HCT116 (cell line): ENCODE measurements at regions not wholly inside any gene's neighbourhood (a gene's known extent, or its start where the extent isn't known, plus 50 kb on each side); places are given as distances from the start of the nearest gene placed in this dataset.

ENCODE experiments used
- ATAC-seq: fragments of 200-7000 bp; cut with Tn5 transposase; 2 replicates; pipeline ENCODE4 v1.9.1; 2020; ENCODE audit warnings: mild to moderate bottlenecking, moderate library complexity
- BruUV-seq: library from RNA; stranded (reverse); fragments of 400-500 nt; replicated peaks from 2 replicates; lab custom pipeline; 2021; lab: Mats Ljungman, UMichigan
- CTCF ChIA-PET: fragments of 300-600 bp; sonication (Branson Sonifier 250); formaldehyde crosslinking; loops from one replicate; lab custom pipeline; 2021; ENCODE audit warnings: antibody characterized with exemption; lab: Charles Lee
- POLR2A ChIA-PET: fragments of 300-600, 350-600 bp; sonication (Branson Sonifier 250); formaldehyde crosslinking; loops from one replicate; lab custom pipeline; 2021; ENCODE audit warnings: antibody characterized with exemption; lab: Charles Lee
- RAD21 ChIA-PET, 2 experiments: fragments of 300-600 bp; sonication (Branson Sonifier 250); formaldehyde crosslinking; loops; one replicate each; lab custom pipeline; 2023; ENCODE audit warnings: low total read pairs in 2 of 2; ENCODE audit not compliant: uncharacterized antibody in 2 of 2, unreplicated experiment in 2 of 2, low non-redundant PET in 1 of 2; lab: Charles Lee
- DNase-seq: peaks from one replicate; pipeline ENCODE4 v3.0.0-alpha.2; 2010; ENCODE audit warnings: low read depth, low spot score
- H2AFZ ChIP-seq: fragments of 200-600 bp; shearing (Covaris generic), sonication (generic); 2 replicates; pipeline ENCODE4 v1.6.1; 2017; ENCODE audit warnings: low read depth, mixed run types, mixed read lengths, antibody characterized with exemption, low read length; ENCODE audit not compliant: poor library complexity, severe bottlenecking
- H3K27ac ChIP-seq: 2 replicates; pipeline ENCODE4 v1.5.1; 2012; ENCODE audit warnings: low read depth, low read length
- H3K27me3 ChIP-seq: fragments of 200-600 bp; sonication (generic); 2 replicates; pipeline ENCODE4 v1.6.1; 2016; ENCODE audit warnings: mixed run types, low read length, mixed read lengths; ENCODE audit not compliant: insufficient read depth
- H3K36me3 ChIP-seq, 2 experiments: fragments of 200-500 bp in 1 of 2; fragments of 200-600 bp in 1 of 2; sonication (Bioruptor generic) in 1 of 2; sonication (generic) in 1 of 2; 2 replicates each; pipeline versions ENCODE4 v1.5.1 to v1.6.1; 2014 to 2016; ENCODE audit warnings: low read length in 2 of 2, inconsistent platforms in 1 of 2, mixed read lengths in 1 of 2, mixed run types in 1 of 2; ENCODE audit not compliant: insufficient read depth in 2 of 2, control insufficient read depth in 1 of 2
- H3K4me1 ChIP-seq, 2 experiments: fragments of 200-600 bp in 1 of 2; sonication (generic) in 1 of 2; 2 replicates each; pipeline versions ENCODE4 v1.5.1 to v1.6.1; 2012 to 2017; ENCODE audit warnings: low read length in 2 of 2, inconsistent platforms in 1 of 2, mild to moderate bottlenecking in 1 of 2, mixed read lengths in 1 of 2, mixed run types in 1 of 2, moderate library complexity in 1 of 2; ENCODE audit not compliant: insufficient read depth in 2 of 2, control insufficient read depth in 1 of 2
- H3K4me2 ChIP-seq: fragments of 200-600 bp; sonication (generic); 2 replicates; pipeline ENCODE4 v1.6.1; 2017; ENCODE audit warnings: mixed run types, low read length, mixed read lengths
- H3K4me3 ChIP-seq, 2 experiments: fragments of 200-600 bp in 1 of 2; sonication (generic) in 1 of 2; replicated peaks in 1 of 2; 2 replicates each; pipeline ENCODE4 v1.5.1; 2011 to 2016; ENCODE audit warnings: low read length in 2 of 2, control low read depth in 1 of 2, low read depth in 1 of 2, mild to moderate bottlenecking in 1 of 2, mixed read lengths in 1 of 2, mixed run types in 1 of 2
- H3K79me2 ChIP-seq: fragments of 200-600 bp; sonication (generic); 2 replicates; pipeline ENCODE4 v1.6.1; 2017; ENCODE audit warnings: mild to moderate bottlenecking, mixed run types, low read length, moderate library complexity, mixed read lengths; ENCODE audit not compliant: insufficient read depth
- H3K9ac ChIP-seq: fragments of 200-600 bp; sonication (generic); 2 replicates; pipeline ENCODE4 v1.6.1; 2016; ENCODE audit warnings: low read length, mixed read lengths
- H3K9me2 ChIP-seq: fragments of 200-600 bp; sonication (generic), shearing (Covaris generic); 2 replicates; pipeline ENCODE4 v1.6.1; 2017; ENCODE audit warnings: mixed run types, mild to moderate bottlenecking, moderate library complexity; ENCODE audit not compliant: insufficient read depth
- H3K9me3 ChIP-seq, 2 experiments: fragments of 200-500 bp in 1 of 2; fragments of 200-600 bp in 1 of 2; sonication (Bioruptor generic) in 1 of 2; sonication (generic) in 1 of 2; 2 replicates each; pipeline ENCODE4 v1.6.1; 2014 to 2017; ENCODE audit warnings: low read length in 2 of 2, mixed read lengths in 2 of 2, inconsistent platforms in 1 of 2, low read depth in 1 of 2, mild to moderate bottlenecking in 1 of 2, mixed run types in 1 of 2, moderate library complexity in 1 of 2; ENCODE audit not compliant: control insufficient read depth in 1 of 2, insufficient read depth in 1 of 2
- H4K20me1 ChIP-seq: fragments of 200-600 bp; sonication (generic), shearing (Covaris generic); 2 replicates; pipeline ENCODE4 v1.6.1; 2017; ENCODE audit warnings: mixed run types, mild to moderate bottlenecking, moderate library complexity; ENCODE audit not compliant: insufficient read depth
- CBX3 ChIP-seq: IDR thresholded peaks from 2 replicates; pipeline ENCODE4 v1.6.1; 2012; ENCODE audit warnings: low read depth
- EGR1 ChIP-seq: IDR thresholded peaks from 2 replicates; pipeline ENCODE4 v1.6.1; 2012; ENCODE audit warnings: low read depth
- ELF1 ChIP-seq: IDR thresholded peaks from 2 replicates; pipeline ENCODE4 v1.6.1; 2012; ENCODE audit warnings: low read depth, borderline replicate concordance
- FOSL1 ChIP-seq: IDR thresholded peaks from 2 replicates; pipeline ENCODE4 v1.6.1; 2012; ENCODE audit warnings: low read depth
- JUND ChIP-seq: IDR thresholded peaks from 2 replicates; pipeline ENCODE4 v1.6.1; 2012
- MAX ChIP-seq: IDR thresholded peaks from 2 replicates; pipeline ENCODE4 v1.6.1; 2012
- REST ChIP-seq: IDR thresholded peaks from 2 replicates; pipeline ENCODE4 v1.6.1; 2012; ENCODE audit warnings: low read depth
- SIN3A ChIP-seq: IDR thresholded peaks from 2 replicates; pipeline ENCODE4 v1.6.1; 2012; ENCODE audit warnings: low read depth
- SP1 ChIP-seq: IDR thresholded peaks from 2 replicates; pipeline ENCODE4 v1.6.1; 2012; ENCODE audit warnings: low read depth
- TCF7L2 ChIP-seq: IDR thresholded peaks from 2 replicates; pipeline ENCODE4 v1.7.0; 2011; ENCODE audit warnings: borderline replicate concordance, inconsistent platforms; ENCODE audit not compliant: insufficient read depth, insufficient read length; ENCODE audit errors: extremely low read depth
- YY1 ChIP-seq: IDR thresholded peaks from 2 replicates; pipeline ENCODE4 v1.6.1; 2011; ENCODE audit warnings: low read length, low read depth, moderate library complexity, mild to moderate bottlenecking; ENCODE audit not compliant: insufficient replicate concordance; ENCODE audit errors: extremely low read depth
- ZBTB33 ChIP-seq: IDR thresholded peaks from 2 replicates; pipeline ENCODE4 v1.6.1; 2011; ENCODE audit warnings: mild to moderate bottlenecking, low read length, moderate library complexity; ENCODE audit not compliant: insufficient replicate concordance; ENCODE audit errors: extremely low read depth
- ZNF274 ChIP-seq: fragments of 200-500 bp; sonication (Bioruptor generic); IDR thresholded peaks from 2 replicates; pipeline ENCODE4 v1.6.1; 2014; ENCODE audit warnings: mild to moderate bottlenecking, low read depth, low read length, inconsistent platforms
- intact Hi-C: fragments of 100-400 bp; cut with micrococcal nuclease; formaldehyde crosslinking; loops from 2 replicates; pipeline ENCODE4 v1.10.0; 2022

- Histone ChIP-seq H3K27ac (no peak overlapping the region), H3K9me2 (no peaks in the 10 kb centered on the region), H3K36me3 (no peaks in the 10 kb centered on the region), H2AFZ (no peak overlapping the region), H3K27me3 (no peaks in the 10 kb centered on the region), H3K4me2 (no peak overlapping the region), H3K9ac (no peak overlapping the region), H4K20me1 (no peaks in the 10 kb centered on the region), H3K4me3 (no peak overlapping the region), H3K79me2 (no peaks in the 10 kb centered on the region), H3K9me3 (no peaks in the 10 kb centered on the region), H3K4me1 (no peaks in the 10 kb centered on the region)
- BruUV-seq = no TSS peak
- intact Hi-C loops = no loop called here
- ATAC-seq = no peak
- ChIA-PET CTCF (interaction anchor here (0.8 kb wide), 1 partner anchor 18 kb away, joined by 3 read pairs; no protein-coding TSS in a partner anchor), POLR2A (no interaction called here), RAD21 (no interaction called here)
- TF ChIP-seq TCF7L2 = no peak
- TF ChIP-seq SP1 = no peak
- TF ChIP-seq ELF1 = no peak
- no peak for TF ChIP-seq ZBTB33
- no peak for TF ChIP-seq REST
- no peak for TF ChIP-seq EGR1
- TF ChIP-seq ZNF274 = no peak
- no peak for TF ChIP-seq YY1
- TF ChIP-seq CBX3 = no peak
- TF ChIP-seq FOSL1 = no peak
- no peak for TF ChIP-seq SIN3A
- no peak for TF ChIP-seq JUND
- no peak for TF ChIP-seq MAX
- DNase-seq = no peak
Measured at GRCh38 chr12:91400271-91400670, 217.7 kb upstream of the DCN start.
